ENCODE measurements at regions not wholly inside any gene's neighbourhood (a gene's known extent, or its start where the extent isn't known, plus 50 kb on each side); places are given as distances from the start of the nearest gene placed in this dataset.

DNA sequence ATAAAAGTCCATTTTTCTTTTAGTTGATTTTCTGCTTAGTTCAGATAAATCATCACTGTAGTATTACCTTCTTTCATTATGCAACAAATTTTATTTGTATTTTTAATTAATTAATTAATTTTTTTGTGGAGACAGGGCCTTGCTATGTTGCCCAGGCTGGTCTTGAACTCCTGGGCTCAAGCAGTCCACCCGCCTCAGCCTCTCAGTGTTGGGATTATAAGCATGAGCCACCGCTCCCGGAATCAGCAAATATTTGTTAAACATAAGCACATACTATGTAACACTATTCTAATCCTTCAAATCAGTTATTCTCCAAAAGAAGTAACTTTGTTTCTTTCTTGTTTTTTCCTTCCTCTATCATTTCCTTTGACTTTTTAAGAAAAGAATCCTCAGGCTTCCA lies 584.8 kb upstream of the ANKRD30A start:
- TF ChIP-seq, protein P1, sequence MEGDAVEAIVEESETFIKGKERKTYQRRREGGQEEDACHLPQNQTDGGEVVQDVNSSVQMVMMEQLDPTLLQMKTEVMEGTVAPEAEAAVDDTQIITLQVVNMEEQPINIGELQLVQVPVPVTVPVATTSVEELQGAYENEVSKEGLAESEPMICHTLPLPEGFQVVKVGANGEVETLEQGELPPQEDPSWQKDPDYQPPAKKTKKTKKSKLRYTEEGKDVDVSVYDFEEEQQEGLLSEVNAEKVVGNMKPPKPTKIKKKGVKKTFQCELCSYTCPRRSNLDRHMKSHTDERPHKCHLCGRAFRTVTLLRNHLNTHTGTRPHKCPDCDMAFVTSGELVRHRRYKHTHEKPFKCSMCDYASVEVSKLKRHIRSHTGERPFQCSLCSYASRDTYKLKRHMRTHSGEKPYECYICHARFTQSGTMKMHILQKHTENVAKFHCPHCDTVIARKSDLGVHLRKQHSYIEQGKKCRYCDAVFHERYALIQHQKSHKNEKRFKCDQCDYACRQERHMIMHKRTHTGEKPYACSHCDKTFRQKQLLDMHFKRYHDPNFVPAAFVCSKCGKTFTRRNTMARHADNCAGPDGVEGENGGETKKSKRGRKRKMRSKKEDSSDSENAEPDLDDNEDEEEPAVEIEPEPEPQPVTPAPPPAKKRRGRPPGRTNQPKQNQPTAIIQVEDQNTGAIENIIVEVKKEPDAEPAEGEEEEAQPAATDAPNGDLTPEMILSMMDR (IDR thresholded peaks at IDR 0.05): no peak
- TF ChIP-seq POLR2A (IDR thresholded peaks at IDR 0.05): no peak
